ENCODE measurements at regions not wholly inside any gene's neighbourhood (a gene's known extent, or its start where the extent isn't known, plus 50 kb on each side); places are given as distances from the start of the nearest gene placed in this dataset.

GRCh38 chr1:29415861-29416260 lies 179.5 kb downstream of the PTPRU start:
- TF ChIP-seq CTCF (conservative IDR thresholded peaks at IDR 0.05; ENCODE audit: low read length) (no peak), EZH2phosphoT487 (IDR thresholded peaks at IDR 0.05; ENCODE audit: borderline replicate concordance) (no peak)
